Suprapubic skin (tissue), 4 donors: ENCODE measurements at regions not wholly inside any gene's neighbourhood (a gene's known extent, or its start where the extent isn't known, plus 50 kb on each side); places are given as distances from the start of the nearest gene placed in this dataset.

Source experiments
- DNase-seq, 2 donors: peaks; one replicate each; pipeline ENCODE4 v3.0.0-alpha.2; 2019; ENCODE audit warnings: low spot score in 2 of 2
- H3K27ac ChIP-seq: fragments of 200-600 bp; sonication (generic); one replicate; pipeline ENCODE4 v1.5.1; 2019
- H3K27me3 ChIP-seq: fragments of 200-600 bp; sonication (generic); one replicate; pipeline ENCODE4 v1.5.1; 2019
- H3K36me3 ChIP-seq: fragments of 200-600 bp; sonication (generic); one replicate; pipeline ENCODE4 v1.5.1; 2019
- H3K4me1 ChIP-seq: fragments of 200-600 bp; sonication (generic); one replicate; pipeline ENCODE4 v1.5.1; 2019
- H3K4me3 ChIP-seq: fragments of 200-600 bp; sonication (generic); one replicate; pipeline ENCODE4 v1.5.1; 2019; ENCODE audit warnings: mild to moderate bottlenecking
- H3K9me3 ChIP-seq: fragments of 200-600 bp; sonication (generic); one replicate; pipeline ENCODE4 v1.5.1; 2019
- EP300 ChIP-seq: sonication (generic); formaldehyde crosslinking; IDR thresholded peaks from one replicate; pipeline ENCODE4 v1.6.1; 2017; ENCODE audit warnings: antibody characterized with exemption
- POLR2A ChIP-seq, 2 donors: fragments of 450-650 bp; IDR thresholded peaks; one replicate each; pipeline ENCODE4 v1.6.1; 2017; ENCODE audit warnings: antibody characterized with exemption in 2 of 2, mild to moderate bottlenecking in 2 of 2, moderate library complexity in 2 of 2
- POLR2AphosphoS5 ChIP-seq, 3 donors: sonication (generic); formaldehyde crosslinking; IDR thresholded peaks; one replicate each; pipeline ENCODE4 v1.6.1; 2017; ENCODE audit warnings: antibody characterized with exemption in 3 of 3
- WGBS: methylation state at CpG from one replicate; pipeline ENCODE4 v1.1.5; 2018; 5-methylcytosine and 5-hydroxymethylcytosine counted together
- TF ChIP-seq, protein P1 (sequence below), 2 donors: fragments of 200-600 bp in 1 of 2; fragments of 450-650 bp in 1 of 2; sonication (generic) in 1 of 2; IDR thresholded peaks; one replicate each; pipeline ENCODE4 v1.5.1; 2016 to 2019; ENCODE audit warnings: antibody characterized with exemption in 2 of 2, mild to moderate bottlenecking in 1 of 2, moderate library complexity in 1 of 2

DNA sequence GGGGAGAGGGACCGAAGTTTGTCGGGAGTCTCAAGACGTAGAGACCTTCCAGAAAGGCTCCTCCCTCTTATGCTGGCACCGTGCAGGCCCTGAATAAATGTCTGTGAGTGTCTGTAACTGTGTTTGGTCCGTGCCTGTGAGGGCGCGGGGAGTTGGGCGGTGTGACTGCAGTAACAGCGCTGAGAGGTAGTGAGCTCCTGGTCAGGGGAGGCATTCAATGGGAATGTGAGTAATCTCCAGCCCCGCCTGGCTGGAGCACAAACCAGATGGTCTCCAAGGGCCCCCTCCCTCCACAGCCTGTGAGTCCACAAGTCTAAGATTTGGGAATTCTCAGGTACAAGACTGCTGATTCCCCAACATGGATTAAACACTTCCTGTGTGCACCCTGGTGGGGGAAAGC is 100.0 kb downstream of the HMX1 start:
- peak in 1 of 2 donors; percentile 19 for DNase-seq
- Histone ChIP-seq H3K36me3 (no peaks in the 10 kb centered on the region), H3K4me1 (no peaks in the 10 kb centered on the region), H3K4me3 (no peak overlapping the region), H3K9me3 (no peaks in the 10 kb centered on the region), H3K27me3 (peaks cover 18% of the 10 kb centered on the region), H3K27ac (no peak overlapping the region)
- WGBS, result 87% methylated on average over 8 of the region's 10 CpGs
- TF ChIP-seq EP300 (no peak), POLR2AphosphoS5 (IDR thresholded peaks at IDR 0.05) (no peak), POLR2A (IDR thresholded peaks at IDR 0.05) (no peak)
- TF ChIP-seq, protein P1, sequence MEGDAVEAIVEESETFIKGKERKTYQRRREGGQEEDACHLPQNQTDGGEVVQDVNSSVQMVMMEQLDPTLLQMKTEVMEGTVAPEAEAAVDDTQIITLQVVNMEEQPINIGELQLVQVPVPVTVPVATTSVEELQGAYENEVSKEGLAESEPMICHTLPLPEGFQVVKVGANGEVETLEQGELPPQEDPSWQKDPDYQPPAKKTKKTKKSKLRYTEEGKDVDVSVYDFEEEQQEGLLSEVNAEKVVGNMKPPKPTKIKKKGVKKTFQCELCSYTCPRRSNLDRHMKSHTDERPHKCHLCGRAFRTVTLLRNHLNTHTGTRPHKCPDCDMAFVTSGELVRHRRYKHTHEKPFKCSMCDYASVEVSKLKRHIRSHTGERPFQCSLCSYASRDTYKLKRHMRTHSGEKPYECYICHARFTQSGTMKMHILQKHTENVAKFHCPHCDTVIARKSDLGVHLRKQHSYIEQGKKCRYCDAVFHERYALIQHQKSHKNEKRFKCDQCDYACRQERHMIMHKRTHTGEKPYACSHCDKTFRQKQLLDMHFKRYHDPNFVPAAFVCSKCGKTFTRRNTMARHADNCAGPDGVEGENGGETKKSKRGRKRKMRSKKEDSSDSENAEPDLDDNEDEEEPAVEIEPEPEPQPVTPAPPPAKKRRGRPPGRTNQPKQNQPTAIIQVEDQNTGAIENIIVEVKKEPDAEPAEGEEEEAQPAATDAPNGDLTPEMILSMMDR (IDR thresholded peaks at IDR 0.05), result no peak

DNA sequence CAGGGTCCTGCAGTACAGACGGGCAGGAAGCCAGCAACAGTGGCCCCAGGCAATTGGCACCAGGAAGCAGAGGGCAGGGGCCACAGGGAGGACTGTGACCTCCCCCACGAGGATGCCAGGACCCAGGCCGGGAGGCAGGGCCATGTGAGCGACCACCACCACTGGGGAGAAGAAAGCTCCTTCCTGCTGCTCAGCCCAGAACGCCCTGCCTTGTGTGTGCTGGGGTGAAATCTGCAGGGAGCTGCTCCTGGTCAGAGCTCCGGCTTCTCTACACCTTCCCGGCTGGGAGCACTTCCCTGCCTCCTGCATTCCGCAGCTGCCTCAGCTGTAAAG is 100.4 kb downstream of the HMX1 start:
- no peaks in the 10 kb centered on the region for H3K9me3 ChIP-seq
- H3K27ac ChIP-seq, result no peak overlapping the region
- DNase-seq, result peak in 1 of 2 donors; percentile 50
- H3K27me3 ChIP-seq, result peaks cover 23% of the 10 kb centered on the region
- no peaks in the 10 kb centered on the region for H3K4me1 ChIP-seq
- TF ChIP-seq POLR2AphosphoS5 (IDR thresholded peaks at IDR 0.05), result no peak
- TF ChIP-seq POLR2A (IDR thresholded peaks at IDR 0.05), result no peak
- TF ChIP-seq, protein P1 (IDR thresholded peaks at IDR 0.05), result no peak
- no peak for TF ChIP-seq EP300
- no peaks in the 10 kb centered on the region for H3K36me3 ChIP-seq
- WGBS, result 43% methylated on average over 2 of the region's 8 CpGs
- no peak overlapping the region for H3K4me3 ChIP-seq

DNA sequence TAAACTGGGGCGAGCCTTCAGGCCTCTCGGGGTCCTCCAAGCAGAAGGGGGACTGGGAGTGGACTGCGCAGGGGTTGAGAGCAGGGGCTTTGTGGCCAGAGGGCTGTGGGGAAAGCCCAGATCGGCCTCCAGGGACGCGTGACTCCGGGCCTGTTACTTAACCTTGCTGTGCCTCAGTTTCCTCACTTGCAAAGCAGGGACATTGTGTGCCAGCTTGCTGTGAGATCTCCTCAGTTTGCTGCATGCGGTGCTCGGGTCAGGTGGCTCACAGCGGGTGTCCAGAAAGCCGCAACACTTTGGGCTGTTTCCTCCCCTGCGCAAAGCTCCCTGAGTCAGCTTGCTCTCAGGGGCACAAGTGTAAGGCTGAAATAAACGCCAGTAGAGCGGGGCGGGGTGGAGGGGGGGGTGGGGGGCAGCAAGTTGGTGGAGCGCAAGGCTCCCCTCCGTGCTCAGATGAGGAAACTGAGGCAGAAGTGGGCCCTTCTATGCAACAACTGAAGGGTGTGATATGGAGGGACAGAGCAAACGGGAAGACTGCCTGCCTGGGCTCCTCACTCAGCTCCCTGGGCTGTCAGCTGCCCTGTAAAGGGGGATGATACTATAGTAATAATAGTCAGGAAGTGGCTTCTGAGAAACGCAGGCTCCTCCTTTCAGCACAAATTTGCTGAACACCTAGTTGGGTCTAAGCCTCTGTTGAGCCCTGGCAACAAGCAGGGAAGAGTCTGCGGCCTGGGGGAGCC is 101.0 kb downstream of the HMX1 start:
- H3K9me3 ChIP-seq, result no peaks in the 10 kb centered on the region
- WGBS, result 77% methylated on average over 17 of the region's 20 CpGs
- H3K27me3 ChIP-seq, result peaks cover 28% of the 10 kb centered on the region
- TF ChIP-seq EP300 (no peak), POLR2A (IDR thresholded peaks at IDR 0.05) (no peak), POLR2AphosphoS5 (IDR thresholded peaks at IDR 0.05) (no peak)
- TF ChIP-seq, protein P1 (IDR thresholded peaks at IDR 0.05), result no peak
- H3K36me3 ChIP-seq, result no peaks in the 10 kb centered on the region
- no peak overlapping the region for H3K4me3 ChIP-seq
- peak in 1 of 2 donors; percentile 25 for DNase-seq
- H3K27ac ChIP-seq, result no peak overlapping the region
- H3K4me1 ChIP-seq, result no peaks in the 10 kb centered on the region

DNA sequence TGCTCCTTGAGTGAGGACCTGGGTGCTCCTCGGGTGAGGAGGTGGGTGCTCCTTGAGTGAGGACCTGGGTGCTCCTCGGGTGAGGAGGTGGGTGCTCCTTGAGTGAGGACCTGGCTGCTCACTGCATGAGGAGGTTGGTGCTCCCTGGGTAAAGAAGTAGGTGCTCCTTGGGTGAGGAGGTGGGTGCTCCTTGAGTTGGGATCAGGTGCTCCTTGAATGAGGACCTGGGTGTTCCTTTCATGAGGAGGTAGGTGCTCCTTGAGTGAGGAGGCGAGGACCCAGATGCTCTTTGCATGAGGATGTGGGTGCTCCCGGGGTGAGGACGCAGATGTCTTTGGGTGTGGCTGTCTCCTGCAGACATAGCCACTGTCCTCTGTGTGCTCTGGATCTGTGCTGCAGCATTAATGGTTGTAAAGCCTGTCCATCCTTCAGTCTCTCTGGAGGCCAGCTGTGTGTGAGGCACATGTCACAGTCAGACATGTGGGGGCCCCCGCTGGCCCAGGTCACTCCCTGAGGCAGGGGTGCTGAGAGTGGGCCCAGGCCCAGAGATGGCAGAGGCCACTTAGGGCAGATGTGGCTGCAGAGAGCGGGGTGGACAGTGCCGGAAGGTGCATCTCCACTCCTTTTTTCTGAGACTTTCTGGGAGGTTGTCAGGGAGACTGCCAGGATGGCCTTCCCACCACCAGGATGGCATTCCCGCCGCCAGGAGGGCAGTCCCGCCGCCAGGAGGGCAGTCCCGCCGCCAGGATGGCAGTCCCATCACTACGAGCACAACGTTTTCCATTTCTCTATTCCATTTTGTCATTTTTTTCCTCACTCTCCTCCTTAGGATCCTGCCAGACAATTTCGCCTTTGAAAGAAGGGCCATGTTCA is 101.8 kb downstream of the HMX1 start:
- Histone ChIP-seq H3K36me3 (no peaks in the 10 kb centered on the region), H3K4me1 (no peaks in the 10 kb centered on the region), H3K4me3 (no peak overlapping the region), H3K9me3 (no peaks in the 10 kb centered on the region), H3K27me3 (peaks cover 33% of the 10 kb centered on the region), H3K27ac (no peak overlapping the region)
- WGBS, result 84% methylated on average over 14 of the region's 17 CpGs
- peak in 1 of 2 donors; percentile 27 for DNase-seq
- TF ChIP-seq, protein P1 (IDR thresholded peaks at IDR 0.05), result no peak
- TF ChIP-seq POLR2A (IDR thresholded peaks at IDR 0.05) (no peak), EP300 (no peak), POLR2AphosphoS5 (IDR thresholded peaks at IDR 0.05) (no peak)

DNA sequence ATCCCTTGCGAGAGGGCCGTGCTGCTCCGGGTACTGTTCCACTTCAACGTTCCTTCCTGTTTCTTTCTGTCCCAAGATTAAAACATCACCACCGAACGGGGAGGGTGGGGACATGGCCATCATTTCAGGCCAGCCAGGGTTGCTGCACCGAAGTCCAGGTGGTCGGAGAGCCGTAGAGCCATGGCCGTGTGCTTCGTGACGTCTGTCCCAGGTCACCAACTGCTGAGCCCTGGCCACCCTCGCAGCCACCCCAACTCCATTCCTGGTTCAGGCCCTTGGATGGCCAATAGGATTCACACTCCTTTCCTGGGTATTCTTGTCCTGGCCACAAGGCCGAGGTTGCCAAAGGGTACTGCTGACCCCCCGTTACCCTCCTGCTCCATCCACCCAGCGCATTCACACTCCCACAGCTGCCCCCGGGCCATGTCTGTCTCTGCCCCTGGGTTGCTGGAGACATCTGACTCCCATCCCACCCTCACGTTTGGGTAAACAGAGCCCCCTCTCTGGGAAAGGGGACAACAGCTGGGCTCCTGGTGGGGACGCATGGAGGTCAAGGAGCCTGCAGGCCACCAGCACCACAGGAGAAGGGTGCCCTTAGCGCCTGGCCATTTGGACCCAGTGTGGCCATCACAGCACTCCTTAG is 103.2 kb downstream of the HMX1 start:
- DNase-seq, result peak; percentile 26 to 70
- Histone ChIP-seq H3K9me3 (no peaks in the 10 kb centered on the region), H3K4me1 (no peaks in the 10 kb centered on the region), H3K27ac (no peak overlapping the region), H3K36me3 (no peaks in the 10 kb centered on the region), H3K4me3 (no peak overlapping the region), H3K27me3 (peaks cover 38% of the 10 kb centered on the region)
- TF ChIP-seq EP300 (no peak), POLR2AphosphoS5 (IDR thresholded peaks at IDR 0.05) (no peak), POLR2A (IDR thresholded peaks at IDR 0.05) (no peak)
- TF ChIP-seq, protein P1 (IDR thresholded peaks at IDR 0.05), result no peak
- WGBS, result 90% methylated on average over 19 of the region's 20 CpGs
